IPS-15b (cell line): ENCODE measurements at regions not wholly inside any gene's neighbourhood (a gene's known extent, or its start where the extent isn't known, plus 50 kb on each side); places are given as distances from the start of the nearest gene placed in this dataset.

Source experiments
- H3K27me3 ChIP-seq: one replicate; pipeline ENCODE4 v1.6.1; 2013; ENCODE audit warnings: low read length; ENCODE audit not compliant: control insufficient read depth, insufficient read depth
- H3K36me3 ChIP-seq: one replicate; pipeline ENCODE4 v1.6.1; 2013; ENCODE audit warnings: low read length; ENCODE audit not compliant: control insufficient read depth, insufficient read depth
- H3K4me1 ChIP-seq: one replicate; pipeline ENCODE4 v1.6.1; 2013; ENCODE audit warnings: mild to moderate bottlenecking, low read length; ENCODE audit not compliant: control insufficient read depth, insufficient read depth
- H3K4me3 ChIP-seq: one replicate; pipeline ENCODE4 v1.5.1; 2013; ENCODE audit warnings: low read depth, low read length
- H3K9ac ChIP-seq: one replicate; pipeline ENCODE4 v1.6.1; 2013; ENCODE audit warnings: low read depth, mild to moderate bottlenecking, low read length
- H3K9me3 ChIP-seq: one replicate; pipeline ENCODE4 v1.6.1; 2013; ENCODE audit warnings: mild to moderate bottlenecking, low read length; ENCODE audit not compliant: control insufficient read depth, insufficient read depth

- no peaks in the 10 kb centered on the region for H3K9me3 ChIP-seq
- H3K4me1 ChIP-seq = no peaks in the 10 kb centered on the region
- no peaks in the 10 kb centered on the region for H3K36me3 ChIP-seq
- no peak overlapping the region for H3K4me3 ChIP-seq
- H3K27me3 ChIP-seq = no peaks in the 10 kb centered on the region
- H3K9ac ChIP-seq = no peak overlapping the region
These were observed 115.7 kb upstream of the STT3B start for GRCh38 chr3:31416980-31417379.

DNA sequence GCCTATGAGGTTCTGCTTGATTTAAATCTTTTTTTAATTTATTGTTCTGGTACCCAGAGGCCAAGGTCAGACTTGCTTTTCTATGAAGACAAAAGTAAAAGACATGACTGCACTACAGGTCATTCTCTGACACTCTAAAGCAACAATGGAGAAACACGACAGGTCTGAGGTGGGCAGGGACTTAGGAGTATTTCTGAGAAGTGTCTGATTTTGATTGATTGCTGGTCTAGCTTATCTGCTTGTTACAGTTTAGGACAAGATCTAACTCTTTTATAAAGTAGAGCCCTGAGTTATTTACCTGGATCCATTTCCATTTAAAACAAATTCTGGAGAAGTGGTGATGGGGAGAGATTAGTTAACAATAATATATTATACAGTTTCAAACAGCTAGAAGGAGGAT, 115.2 kb upstream of the STT3B start:
- Histone ChIP-seq H3K36me3 (no peaks in the 10 kb centered on the region), H3K9me3 (no peaks in the 10 kb centered on the region), H3K4me1 (no peaks in the 10 kb centered on the region), H3K9ac (no peak overlapping the region), H3K27me3 (no peaks in the 10 kb centered on the region), H3K4me3 (no peak overlapping the region)

DNA sequence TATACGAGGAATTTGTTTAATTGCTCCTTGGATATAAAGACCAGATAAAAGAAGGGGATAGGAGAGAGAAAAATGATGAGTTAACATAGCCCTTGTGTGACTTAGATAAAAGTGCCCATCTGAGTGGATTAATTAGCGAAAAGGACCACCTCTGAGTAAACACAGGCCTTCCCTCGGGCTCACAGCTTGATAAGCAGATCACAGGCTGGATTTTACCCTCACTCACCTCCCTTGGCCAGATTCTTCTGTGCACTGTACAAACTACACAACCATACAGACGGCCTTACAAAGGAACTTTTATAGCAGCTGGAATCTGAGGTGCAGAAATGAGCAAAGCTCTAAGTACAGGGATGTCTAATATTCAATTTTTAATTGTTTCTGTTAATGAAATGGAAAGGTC, 112.4 kb upstream of the STT3B start:
- H3K9me3 ChIP-seq = no peaks in the 10 kb centered on the region
- H3K27me3 ChIP-seq = no peaks in the 10 kb centered on the region
- no peak overlapping the region for H3K4me3 ChIP-seq
- H3K9ac ChIP-seq = no peak overlapping the region
- H3K36me3 ChIP-seq = no peaks in the 10 kb centered on the region
- no peaks in the 10 kb centered on the region for H3K4me1 ChIP-seq

GRCh38 chr3:31421314-31422048, 111.2 kb upstream of the STT3B start:
- no peak overlapping the region for H3K9ac ChIP-seq
- H3K36me3 ChIP-seq = no peaks in the 10 kb centered on the region
- no peak overlapping the region for H3K4me3 ChIP-seq
- no peaks in the 10 kb centered on the region for H3K4me1 ChIP-seq
- H3K27me3 ChIP-seq = no peaks in the 10 kb centered on the region
- H3K9me3 ChIP-seq = no peaks in the 10 kb centered on the region

- no peaks in the 10 kb centered on the region for H3K9me3 ChIP-seq
- H3K9ac ChIP-seq = no peak overlapping the region
These were observed 110.5 kb upstream of the STT3B start for GRCh38 chr3:31422237-31422636.

GRCh38 chr3:31423482-31423881, 109.2 kb upstream of the STT3B start:
- Histone ChIP-seq H3K9ac (no peak overlapping the region), H3K9me3 (no peaks in the 10 kb centered on the region), H3K4me3 (no peak overlapping the region), H3K36me3 (no peaks in the 10 kb centered on the region), H3K4me1 (no peaks in the 10 kb centered on the region), H3K27me3 (no peaks in the 10 kb centered on the region)

More at GRCh38 chr3:31422237-31422636, 110.5 kb upstream of the STT3B start:
- no peaks in the 10 kb centered on the region for H3K27me3 ChIP-seq
- H3K4me1 ChIP-seq = no peaks in the 10 kb centered on the region
- no peak overlapping the region for H3K4me3 ChIP-seq
- H3K36me3 ChIP-seq = no peaks in the 10 kb centered on the region

DNA sequence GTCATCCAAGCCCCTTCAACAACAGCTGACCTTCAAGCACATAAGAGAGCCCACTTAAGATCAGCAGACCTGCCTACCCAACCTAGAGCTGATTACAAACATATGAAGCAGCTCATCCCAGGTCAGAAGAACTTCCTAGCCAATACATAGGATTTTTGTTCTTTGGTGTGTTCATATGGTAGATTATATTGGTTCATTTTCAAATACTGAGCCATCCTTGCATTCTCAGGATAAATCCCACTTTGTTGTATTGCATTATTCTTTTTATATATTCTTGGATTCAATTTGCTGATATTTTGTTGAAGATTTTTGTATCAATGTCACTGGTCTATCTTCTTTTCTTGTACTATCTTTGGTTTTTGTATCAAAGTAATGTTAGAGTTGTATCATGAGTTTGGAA, 107.3 kb upstream of the STT3B start:
- Histone ChIP-seq H3K9ac (no peak overlapping the region), H3K4me3 (no peak overlapping the region), H3K9me3 (no peaks in the 10 kb centered on the region), H3K27me3 (no peaks in the 10 kb centered on the region), H3K36me3 (no peaks in the 10 kb centered on the region), H3K4me1 (no peaks in the 10 kb centered on the region)

DNA sequence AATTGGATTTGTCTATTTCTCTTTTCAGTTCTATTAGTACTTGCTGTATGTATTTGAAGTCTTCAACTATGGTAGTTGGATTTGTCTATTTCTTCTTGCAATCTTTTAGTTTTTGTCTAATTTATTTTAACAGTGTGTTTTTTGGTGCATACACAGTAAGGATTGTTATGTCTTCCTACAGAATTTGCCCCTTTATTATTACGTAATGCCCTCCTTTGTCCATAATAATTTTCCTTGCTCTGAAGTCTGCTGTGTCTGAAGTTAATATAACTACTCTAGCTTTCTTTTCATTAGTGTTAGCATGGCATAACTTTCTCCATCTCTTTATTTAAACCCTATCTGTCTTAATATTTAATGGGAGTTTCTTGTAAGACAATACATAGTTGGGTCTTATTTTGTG, 105.1 kb upstream of the STT3B start:
- H3K36me3 ChIP-seq = no peaks in the 10 kb centered on the region
- H3K9ac ChIP-seq = no peak overlapping the region
- H3K4me3 ChIP-seq = no peak overlapping the region
- no peaks in the 10 kb centered on the region for H3K4me1 ChIP-seq
- H3K27me3 ChIP-seq = no peaks in the 10 kb centered on the region
- no peaks in the 10 kb centered on the region for H3K9me3 ChIP-seq

GRCh38 chr3:31431321-31431720, 101.4 kb upstream of the STT3B start:
- no peaks in the 10 kb centered on the region for H3K4me1 ChIP-seq
- no peak overlapping the region for H3K4me3 ChIP-seq
- H3K9me3 ChIP-seq = no peaks in the 10 kb centered on the region
- H3K27me3 ChIP-seq = no peaks in the 10 kb centered on the region
- H3K9ac ChIP-seq = no peak overlapping the region
- H3K36me3 ChIP-seq = no peaks in the 10 kb centered on the region

GRCh38 chr3:31432897-31433678, 99.6 kb upstream of the STT3B start:
- no peaks in the 10 kb centered on the region for H3K27me3 ChIP-seq
- H3K4me1 ChIP-seq = no peaks in the 10 kb centered on the region
- no peak overlapping the region for H3K9ac ChIP-seq

DNA sequence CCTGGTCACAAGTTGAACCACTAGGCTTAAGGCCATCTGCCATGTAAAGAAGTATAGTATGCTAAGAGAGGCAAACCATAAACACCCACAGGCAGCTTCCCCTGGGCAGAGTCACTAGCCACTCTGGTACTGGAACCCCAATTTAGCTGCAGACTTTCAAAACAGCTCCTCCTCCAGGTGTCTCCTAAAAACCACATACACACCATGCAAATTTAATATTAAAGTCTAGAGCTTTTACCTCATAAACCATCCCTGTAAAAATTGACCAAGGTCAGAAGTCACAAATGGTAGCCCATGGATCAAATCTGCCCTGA, 99.1 kb upstream of the STT3B start:
- no peak overlapping the region for H3K9ac ChIP-seq
- no peaks in the 10 kb centered on the region for H3K4me1 ChIP-seq
- H3K27me3 ChIP-seq = no peaks in the 10 kb centered on the region
- no peaks in the 10 kb centered on the region for H3K9me3 ChIP-seq
- H3K4me3 ChIP-seq = no peak overlapping the region
- no peaks in the 10 kb centered on the region for H3K36me3 ChIP-seq

More at GRCh38 chr3:31432897-31433678, 99.6 kb upstream of the STT3B start:
- H3K9me3 ChIP-seq = no peaks in the 10 kb centered on the region
- no peaks in the 10 kb centered on the region for H3K36me3 ChIP-seq
- no peak overlapping the region for H3K4me3 ChIP-seq

- H3K27me3 ChIP-seq = no peaks in the 10 kb centered on the region
- no peaks in the 10 kb centered on the region for H3K9me3 ChIP-seq
- no peak overlapping the region for H3K4me3 ChIP-seq
- H3K9ac ChIP-seq = no peak overlapping the region
- H3K36me3 ChIP-seq = no peaks in the 10 kb centered on the region
- no peaks in the 10 kb centered on the region for H3K4me1 ChIP-seq
These were observed 97.9 kb upstream of the STT3B start for GRCh38 chr3:31434819-31435218.
